ENCODE measurements at regions not wholly inside any gene's neighbourhood (a gene's known extent, or its start where the extent isn't known, plus 50 kb on each side); places are given as distances from the start of the nearest gene placed in this dataset.

DNA sequence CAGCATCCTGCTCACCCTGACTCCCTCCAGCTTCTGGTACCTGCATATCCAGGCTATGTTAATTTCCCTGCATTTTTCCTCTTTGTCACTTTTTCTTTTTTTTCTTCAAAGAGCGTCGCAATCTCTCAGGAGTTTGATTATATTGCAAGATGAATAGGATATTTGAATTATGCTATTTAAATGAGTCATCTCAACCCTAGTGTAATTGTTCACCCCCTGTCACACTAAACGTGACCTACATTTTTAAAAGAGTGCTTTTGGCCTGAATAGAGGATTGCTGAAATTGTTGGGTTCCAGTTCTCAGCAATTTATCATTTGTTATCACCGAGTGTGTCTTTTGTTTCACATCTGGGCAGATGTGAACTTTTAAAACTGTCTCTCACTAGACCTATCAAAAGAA, 294.7 kb downstream of the SOX2 start:
- H3K36me3 Mint-ChIP-seq (ENCODE audit: insufficient read depth, unreplicated experiment) = no peaks in the 10 kb centered on the region
- CTCF ChIA-PET = no interaction called here
- H3K27me3 Mint-ChIP-seq (ENCODE audit: insufficient read depth, unreplicated experiment) = no peaks in the 10 kb centered on the region
- H3K27me3 ChIP-seq (replicated peaks; ENCODE audit: control insufficient read depth, insufficient read depth, low read length) = no peaks in the 10 kb centered on the region
- POLR2A ChIA-PET = no interaction called here
- H3K9me3 Mint-ChIP-seq (ENCODE audit: unreplicated experiment) = no peaks in the 10 kb centered on the region
- no peaks in the 10 kb centered on the region for H3K9me3 ChIP-seq
- H3K4me3 ChIP-seq (ENCODE audit: low read depth, low read length) = no peak overlapping the region
- BruUV-seq (replicated peaks) = no TSS peak
- peaks cover 7% of the 10 kb centered on the region for H3K4me1 Mint-ChIP-seq (ENCODE audit: low read depth, unreplicated experiment)
- TF ChIP-seq, protein P1, sequence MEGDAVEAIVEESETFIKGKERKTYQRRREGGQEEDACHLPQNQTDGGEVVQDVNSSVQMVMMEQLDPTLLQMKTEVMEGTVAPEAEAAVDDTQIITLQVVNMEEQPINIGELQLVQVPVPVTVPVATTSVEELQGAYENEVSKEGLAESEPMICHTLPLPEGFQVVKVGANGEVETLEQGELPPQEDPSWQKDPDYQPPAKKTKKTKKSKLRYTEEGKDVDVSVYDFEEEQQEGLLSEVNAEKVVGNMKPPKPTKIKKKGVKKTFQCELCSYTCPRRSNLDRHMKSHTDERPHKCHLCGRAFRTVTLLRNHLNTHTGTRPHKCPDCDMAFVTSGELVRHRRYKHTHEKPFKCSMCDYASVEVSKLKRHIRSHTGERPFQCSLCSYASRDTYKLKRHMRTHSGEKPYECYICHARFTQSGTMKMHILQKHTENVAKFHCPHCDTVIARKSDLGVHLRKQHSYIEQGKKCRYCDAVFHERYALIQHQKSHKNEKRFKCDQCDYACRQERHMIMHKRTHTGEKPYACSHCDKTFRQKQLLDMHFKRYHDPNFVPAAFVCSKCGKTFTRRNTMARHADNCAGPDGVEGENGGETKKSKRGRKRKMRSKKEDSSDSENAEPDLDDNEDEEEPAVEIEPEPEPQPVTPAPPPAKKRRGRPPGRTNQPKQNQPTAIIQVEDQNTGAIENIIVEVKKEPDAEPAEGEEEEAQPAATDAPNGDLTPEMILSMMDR (IDR thresholded peaks at IDR 0.05; ENCODE audit: insufficient read depth in 1 of 2, low read depth in 1 of 2, low read length in 1 of 2, severe bottlenecking in 1 of 2, unreplicated experiment in 1 of 2) = no peak
- no peaks in the 10 kb centered on the region for H3K4me1 ChIP-seq
- intact Hi-C loops (cut with micrococcal nuclease; ENCODE audit: unreplicated experiment) = no loop called here
- no peak overlapping the region for H3K27ac Mint-ChIP-seq (ENCODE audit: unreplicated experiment)
- no peak overlapping the region for H3K4me3 Mint-ChIP-seq (ENCODE audit: unreplicated experiment)
- no peak for DNase-seq
- no peaks in the 10 kb centered on the region for H3K36me3 ChIP-seq (ENCODE audit: control insufficient read depth, insufficient read depth, low read length)

GRCh38 chr3:182007441-182007840, 295.7 kb downstream of the SOX2 start:
- no peaks in the 10 kb centered on the region for H3K4me1 ChIP-seq
- CTCF ChIA-PET = no interaction called here
- Mint-ChIP-seq H3K9me3 (ENCODE audit: unreplicated experiment) (no peaks in the 10 kb centered on the region), H3K27ac (ENCODE audit: unreplicated experiment) (no peak overlapping the region), H3K36me3 (ENCODE audit: insufficient read depth, unreplicated experiment) (no peaks in the 10 kb centered on the region), H3K27me3 (ENCODE audit: insufficient read depth, unreplicated experiment) (no peaks in the 10 kb centered on the region), H3K4me1 (ENCODE audit: low read depth, unreplicated experiment) (peaks cover 7% of the 10 kb centered on the region), H3K4me3 (ENCODE audit: unreplicated experiment) (no peak overlapping the region)
- BruUV-seq (replicated peaks) = no TSS peak
- POLR2A ChIA-PET = no interaction called here
- no peaks in the 10 kb centered on the region for H3K36me3 ChIP-seq (ENCODE audit: control insufficient read depth, insufficient read depth, low read length)
- TF ChIP-seq, protein P1 (IDR thresholded peaks at IDR 0.05; ENCODE audit: insufficient read depth in 1 of 2, low read depth in 1 of 2, low read length in 1 of 2, severe bottlenecking in 1 of 2, unreplicated experiment in 1 of 2) = no peak
- H3K4me3 ChIP-seq (ENCODE audit: low read depth, low read length) = no peak overlapping the region
- H3K27me3 ChIP-seq (replicated peaks; ENCODE audit: control insufficient read depth, insufficient read depth, low read length) = no peaks in the 10 kb centered on the region
- intact Hi-C loops (cut with micrococcal nuclease; ENCODE audit: unreplicated experiment) = no loop called here
- no peak for DNase-seq
- H3K9me3 ChIP-seq = no peaks in the 10 kb centered on the region

DNA sequence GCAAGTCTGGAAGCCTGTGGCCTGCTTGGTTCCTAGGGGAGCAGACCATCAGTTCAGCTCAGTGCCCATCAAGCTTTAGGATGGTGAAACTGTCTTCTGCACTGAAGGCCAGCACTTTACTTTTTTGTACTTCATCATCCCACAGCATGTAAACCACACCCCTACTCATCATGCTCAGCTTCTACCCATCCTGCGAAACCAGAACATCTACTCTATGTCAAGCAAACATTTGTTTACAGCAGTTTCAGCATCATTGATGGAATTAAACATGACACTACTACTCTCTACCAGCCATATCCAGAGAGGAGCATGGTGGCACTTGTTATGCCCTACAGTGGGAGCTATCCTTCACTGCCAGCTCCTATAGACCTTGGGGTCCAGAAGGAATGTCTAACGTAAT, 306.6 kb downstream of the SOX2 start:
- POLR2A ChIA-PET = no interaction called here
- TF ChIP-seq, protein P1 (IDR thresholded peaks at IDR 0.05; ENCODE audit: insufficient read depth in 1 of 2, low read depth in 1 of 2, low read length in 1 of 2, severe bottlenecking in 1 of 2, unreplicated experiment in 1 of 2) = no peak
- Histone ChIP-seq H3K4me1 (0 out of 2 replicates have a peak, but pooled peaks cover under 1% of the 10 kb centered on the region), H3K4me3 (ENCODE audit: low read depth, low read length) (no peak overlapping the region), H3K27me3 (replicated peaks; ENCODE audit: control insufficient read depth, insufficient read depth, low read length) (no peaks in the 10 kb centered on the region), H3K36me3 (ENCODE audit: control insufficient read depth, insufficient read depth, low read length) (no peaks in the 10 kb centered on the region), H3K9me3 (no peaks in the 10 kb centered on the region)
- intact Hi-C loops (cut with micrococcal nuclease; ENCODE audit: unreplicated experiment) = no loop called here
- no peak overlapping the region for H3K27ac Mint-ChIP-seq (ENCODE audit: unreplicated experiment)
- no peak overlapping the region for H3K4me3 Mint-ChIP-seq (ENCODE audit: unreplicated experiment)
- no peaks in the 10 kb centered on the region for H3K36me3 Mint-ChIP-seq (ENCODE audit: insufficient read depth, unreplicated experiment)
- BruUV-seq (replicated peaks) = no TSS peak
- peaks cover under 1% of the 10 kb centered on the region for H3K4me1 Mint-ChIP-seq (ENCODE audit: low read depth, unreplicated experiment)
- no peak for DNase-seq
- CTCF ChIA-PET = no interaction called here
- no peaks in the 10 kb centered on the region for H3K27me3 Mint-ChIP-seq (ENCODE audit: insufficient read depth, unreplicated experiment)
- H3K9me3 Mint-ChIP-seq (ENCODE audit: unreplicated experiment) = no peaks in the 10 kb centered on the region
